GM23248 (cell line): ENCODE measurements at regions not wholly inside any gene's neighbourhood (a gene's known extent, or its start where the extent isn't known, plus 50 kb on each side); places are given as distances from the start of the nearest gene placed in this dataset.

Experiments used
- EZH2 ChIP-seq: fragments of 200-600 bp; sonication (generic); IDR thresholded peaks from 2 replicates; pipeline ENCODE4 v1.6.1; 2018; ENCODE audit warnings: antibody characterized with exemption, mild to moderate bottlenecking; ENCODE audit not compliant: insufficient read depth, poor library complexity, severe bottlenecking
- EZH2phosphoT487 ChIP-seq: fragments of 200-600 bp; sonication (generic); IDR thresholded peaks from 2 replicates; pipeline ENCODE4 v1.6.1; 2018; ENCODE audit warnings: antibody characterized with exemption, moderate library complexity, mild to moderate bottlenecking, low read depth; ENCODE audit not compliant: insufficient read depth

DNA sequence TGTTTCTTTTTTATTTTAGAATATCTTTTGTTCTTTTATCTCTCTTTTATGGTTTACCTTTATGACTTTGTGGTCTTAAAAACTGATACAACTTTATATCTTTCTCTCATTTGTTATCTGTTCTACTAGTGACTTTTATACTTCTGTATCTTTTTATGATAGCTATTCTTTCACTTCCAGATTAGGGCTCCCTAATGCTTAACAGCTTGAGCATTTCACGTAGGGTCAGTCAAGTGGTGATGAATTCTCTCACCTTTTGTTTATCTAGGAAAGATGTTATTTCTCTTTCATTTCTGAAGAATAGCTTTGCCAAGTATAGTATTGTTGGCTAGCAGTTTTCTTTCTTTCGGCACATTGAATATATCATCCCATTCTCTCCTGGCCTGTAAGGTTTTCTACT, 123.6 kb downstream of the NUDT12 start:
- TF ChIP-seq EZH2 (no peak), EZH2phosphoT487 (no peak)
